ENCODE measurements at regions not wholly inside any gene's neighbourhood (a gene's known extent, or its start where the extent isn't known, plus 50 kb on each side); places are given as distances from the start of the nearest gene placed in this dataset.

DNA sequence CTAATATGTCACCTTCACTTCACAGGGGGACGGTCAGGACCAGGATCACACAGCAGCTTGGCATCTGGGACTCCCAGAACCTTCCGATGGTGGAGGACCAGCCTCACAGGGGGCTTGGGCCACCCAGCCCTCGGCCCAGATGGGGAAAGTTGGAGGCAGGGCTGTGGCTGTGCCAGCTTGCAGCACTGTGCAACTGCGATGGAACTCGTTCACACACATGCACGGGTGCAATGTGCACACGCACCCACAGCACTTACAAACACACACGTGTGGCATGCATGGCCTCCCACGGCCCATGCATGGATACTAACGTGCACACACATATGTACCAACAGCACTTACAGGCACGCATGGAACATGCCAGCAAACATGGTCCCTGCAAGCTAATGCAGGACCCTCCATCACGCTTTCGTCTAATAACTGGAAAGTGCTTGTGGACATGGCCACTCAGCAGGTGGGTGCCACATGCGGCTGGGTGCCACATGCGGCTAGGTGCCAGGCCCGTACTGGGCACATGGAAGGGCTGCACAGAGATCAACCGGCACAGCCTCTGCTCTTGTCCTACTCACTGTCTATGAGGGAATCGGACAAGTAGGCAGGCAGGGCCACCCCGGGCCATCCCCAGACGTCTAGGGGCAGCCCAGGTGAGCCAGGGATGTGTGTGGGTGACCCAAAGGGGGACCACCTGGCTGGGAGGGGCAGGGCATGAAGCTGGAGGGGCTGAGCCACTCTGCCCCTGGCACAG is 63.2 kb downstream of the ADRA2C start:
- peaks cover 11 to 16% of the 10 kb centered on the region in 2 donors for H3K4me1 ChIP-seq (ENCODE audit: control insufficient read depth in 1 of 2, low read depth in 2 of 2)
- ATAC-seq (ENCODE audit: insufficient number of reproducible peaks, low FRiP score, low read depth) (no peak), DNase-seq (ENCODE audit: low spot score) (no peak)
- H3K27ac ChIP-seq = no peak overlapping the region
- no peaks in the 10 kb centered on the region for H3K27me3 ChIP-seq (replicated peaks; ENCODE audit: insufficient read depth)
- TF ChIP-seq, protein P1, sequence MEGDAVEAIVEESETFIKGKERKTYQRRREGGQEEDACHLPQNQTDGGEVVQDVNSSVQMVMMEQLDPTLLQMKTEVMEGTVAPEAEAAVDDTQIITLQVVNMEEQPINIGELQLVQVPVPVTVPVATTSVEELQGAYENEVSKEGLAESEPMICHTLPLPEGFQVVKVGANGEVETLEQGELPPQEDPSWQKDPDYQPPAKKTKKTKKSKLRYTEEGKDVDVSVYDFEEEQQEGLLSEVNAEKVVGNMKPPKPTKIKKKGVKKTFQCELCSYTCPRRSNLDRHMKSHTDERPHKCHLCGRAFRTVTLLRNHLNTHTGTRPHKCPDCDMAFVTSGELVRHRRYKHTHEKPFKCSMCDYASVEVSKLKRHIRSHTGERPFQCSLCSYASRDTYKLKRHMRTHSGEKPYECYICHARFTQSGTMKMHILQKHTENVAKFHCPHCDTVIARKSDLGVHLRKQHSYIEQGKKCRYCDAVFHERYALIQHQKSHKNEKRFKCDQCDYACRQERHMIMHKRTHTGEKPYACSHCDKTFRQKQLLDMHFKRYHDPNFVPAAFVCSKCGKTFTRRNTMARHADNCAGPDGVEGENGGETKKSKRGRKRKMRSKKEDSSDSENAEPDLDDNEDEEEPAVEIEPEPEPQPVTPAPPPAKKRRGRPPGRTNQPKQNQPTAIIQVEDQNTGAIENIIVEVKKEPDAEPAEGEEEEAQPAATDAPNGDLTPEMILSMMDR (IDR thresholded peaks at IDR 0.05) = no peak
- no peaks in the 10 kb centered on the region for H3K36me3 ChIP-seq
- no peak overlapping the region for H3K4me3 ChIP-seq
- no peaks in the 10 kb centered on the region for H3K9me3 ChIP-seq

DNA sequence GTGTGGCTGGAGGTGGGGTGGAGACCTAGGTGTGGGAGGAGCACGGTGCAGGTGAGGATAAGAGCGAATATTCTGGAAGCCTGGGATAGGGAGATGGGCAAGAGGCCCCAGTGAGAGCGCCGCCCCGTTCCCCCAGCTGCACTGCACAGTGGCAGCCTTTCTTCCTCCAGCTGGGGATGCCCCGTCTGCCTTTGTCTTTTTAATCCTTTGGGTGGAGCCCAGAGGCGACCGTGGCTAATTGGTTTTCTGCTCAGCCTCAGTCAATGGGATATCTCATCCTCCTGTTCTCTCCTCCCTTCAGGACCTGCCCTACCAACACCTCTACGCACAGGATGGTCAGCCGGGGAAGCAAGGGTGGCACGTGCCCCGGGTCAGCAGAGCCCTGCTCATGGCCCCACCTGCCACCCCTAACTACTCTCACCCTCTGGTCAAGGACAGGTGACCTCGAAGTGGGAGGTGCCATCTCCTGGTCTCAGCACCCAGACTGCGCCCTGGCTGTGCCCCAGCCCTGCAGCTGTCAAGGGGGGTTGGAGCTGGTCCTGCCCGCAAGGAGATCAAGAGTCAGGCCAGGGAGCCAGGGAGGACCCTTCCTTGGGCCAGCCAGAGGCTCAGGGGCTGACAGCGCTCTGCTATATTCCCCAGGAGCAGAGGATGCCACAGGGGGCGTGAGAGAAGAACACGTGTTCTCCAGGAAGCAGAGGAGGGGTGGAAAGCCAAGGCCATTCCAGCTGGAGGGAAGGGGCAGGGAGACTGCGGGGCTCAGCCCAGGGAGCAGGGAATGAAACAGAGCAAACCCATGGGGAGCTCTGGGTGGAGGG is 64.0 kb downstream of the ADRA2C start:
- Histone ChIP-seq H3K36me3 (no peaks in the 10 kb centered on the region), H3K4me3 (no peak overlapping the region), H3K4me1 (ENCODE audit: control insufficient read depth in 1 of 2, low read depth in 2 of 2) (peaks cover 11 to 16% of the 10 kb centered on the region in 2 donors), H3K27ac (no peak overlapping the region), H3K9me3 (no peaks in the 10 kb centered on the region), H3K27me3 (replicated peaks; ENCODE audit: insufficient read depth) (no peaks in the 10 kb centered on the region)
- DNase-seq (ENCODE audit: low spot score) (no peak), ATAC-seq (ENCODE audit: insufficient number of reproducible peaks, low FRiP score, low read depth) (no peak)
- TF ChIP-seq, protein P1 (IDR thresholded peaks at IDR 0.05) = no peak

DNA sequence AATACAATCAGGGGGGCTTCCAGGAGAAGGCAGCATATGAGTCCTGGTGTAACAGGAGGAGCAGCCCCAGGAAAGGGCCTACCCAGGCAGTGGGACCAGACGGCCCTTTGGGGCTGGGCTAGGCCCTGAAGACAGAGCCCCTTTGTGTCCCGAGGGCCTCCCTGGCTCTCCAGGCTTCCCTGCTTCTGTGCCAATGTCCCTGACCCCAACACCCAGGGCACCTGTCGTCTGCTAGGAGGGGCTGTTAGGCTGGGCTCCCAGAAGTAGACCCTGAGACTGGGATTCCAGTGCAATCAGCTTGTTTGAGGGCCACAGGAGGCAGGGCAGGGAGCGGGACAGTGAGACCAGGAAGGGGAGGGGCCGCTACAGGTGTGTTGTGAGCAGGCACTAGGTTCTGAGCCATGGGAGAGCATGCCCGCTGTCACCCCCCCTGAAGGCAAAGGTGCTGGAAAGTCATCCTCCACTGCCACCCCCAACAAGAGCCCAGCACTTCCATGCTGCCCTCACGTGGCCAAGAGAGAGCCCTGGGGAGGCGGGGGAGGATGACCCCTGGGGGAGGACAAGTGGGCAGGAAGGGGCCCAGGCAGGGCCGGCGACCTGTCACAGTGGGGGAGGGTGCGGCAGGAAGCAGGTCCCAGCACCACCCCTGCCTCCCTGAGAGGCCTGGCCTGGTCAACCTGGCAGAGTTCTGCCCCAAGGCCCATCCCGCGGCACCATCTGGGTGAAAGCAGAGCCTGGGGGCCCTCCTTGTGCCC is 64.8 kb downstream of the ADRA2C start:
- H3K36me3 ChIP-seq = no peaks in the 10 kb centered on the region
- H3K27ac ChIP-seq = no peak overlapping the region
- H3K9me3 ChIP-seq = no peaks in the 10 kb centered on the region
- TF ChIP-seq, protein P1 (IDR thresholded peaks at IDR 0.05) = no peak
- ATAC-seq (ENCODE audit: insufficient number of reproducible peaks, low FRiP score, low read depth) = no peak
- H3K4me1 ChIP-seq (ENCODE audit: control insufficient read depth in 1 of 2, low read depth in 2 of 2) = peaks cover 11 to 16% of the 10 kb centered on the region in 2 donors
- no peak overlapping the region for H3K4me3 ChIP-seq
- no peak for DNase-seq (ENCODE audit: low spot score)
- no peaks in the 10 kb centered on the region for H3K27me3 ChIP-seq (replicated peaks; ENCODE audit: insufficient read depth)

DNA sequence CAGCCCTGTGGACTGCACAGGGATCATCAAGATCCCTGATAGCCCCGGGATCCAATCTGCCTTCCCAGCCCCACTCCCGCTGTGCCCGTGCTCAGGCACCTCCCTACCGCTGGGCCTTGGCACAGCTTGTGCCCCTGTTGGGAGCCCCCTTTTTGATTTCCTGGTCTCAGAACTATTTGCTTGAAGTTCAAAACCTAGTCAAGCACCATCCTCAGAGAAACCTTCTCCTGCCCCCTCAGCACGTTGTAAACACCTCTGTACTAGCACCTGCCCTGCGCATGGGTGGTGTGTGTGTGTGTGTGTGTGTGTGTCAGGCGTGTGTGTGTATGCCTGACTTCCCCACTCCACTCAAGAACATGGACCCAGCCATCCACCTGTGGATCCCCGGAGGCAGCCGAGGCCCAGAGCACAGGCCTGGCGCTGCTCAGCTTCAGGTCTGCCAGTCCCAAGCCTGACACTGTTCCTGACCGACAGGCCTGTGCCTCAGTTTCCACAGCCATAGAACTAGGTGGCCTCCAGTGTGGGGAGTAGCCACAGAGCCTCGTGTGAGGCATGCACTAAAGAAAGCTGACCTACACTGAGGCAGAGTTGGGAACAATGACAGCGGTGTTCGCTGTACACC is 65.5 kb downstream of the ADRA2C start:
- Histone ChIP-seq H3K27ac (no peak overlapping the region), H3K36me3 (no peaks in the 10 kb centered on the region), H3K4me1 (ENCODE audit: control insufficient read depth in 1 of 2, low read depth in 2 of 2) (peaks cover 11 to 15% of the 10 kb centered on the region in 2 donors), H3K27me3 (replicated peaks; ENCODE audit: insufficient read depth) (no peaks in the 10 kb centered on the region), H3K9me3 (no peaks in the 10 kb centered on the region), H3K4me3 (no peak overlapping the region)
- ATAC-seq (ENCODE audit: insufficient number of reproducible peaks, low FRiP score, low read depth) (no peak), DNase-seq (ENCODE audit: low spot score) (no peak)
- TF ChIP-seq, protein P1 (IDR thresholded peaks at IDR 0.05) = no peak
